ENCODE measurements at regions not wholly inside any gene's neighbourhood (a gene's known extent, or its start where the extent isn't known, plus 50 kb on each side); places are given as distances from the start of the nearest gene placed in this dataset.

DNA sequence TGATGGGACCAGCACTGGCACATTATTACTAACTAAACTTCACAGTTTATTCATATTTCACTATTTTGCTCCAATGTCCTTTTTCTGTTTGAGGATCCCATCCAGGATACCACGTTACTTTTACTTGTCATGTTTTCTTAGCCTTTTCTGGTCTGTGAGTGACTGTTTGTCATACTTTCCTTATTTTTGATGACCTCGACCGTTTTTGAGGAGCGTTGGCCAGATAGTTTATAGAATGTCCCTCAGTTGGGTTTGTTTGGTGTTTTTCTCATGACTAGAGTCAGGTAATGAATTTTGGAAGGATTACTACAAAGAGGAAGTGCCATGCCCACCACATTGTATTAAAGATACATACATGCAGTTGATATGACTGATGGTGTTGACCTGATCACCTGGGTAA, 199.4 kb upstream of the CCND2 start:
- TF ChIP-seq, protein P1, sequence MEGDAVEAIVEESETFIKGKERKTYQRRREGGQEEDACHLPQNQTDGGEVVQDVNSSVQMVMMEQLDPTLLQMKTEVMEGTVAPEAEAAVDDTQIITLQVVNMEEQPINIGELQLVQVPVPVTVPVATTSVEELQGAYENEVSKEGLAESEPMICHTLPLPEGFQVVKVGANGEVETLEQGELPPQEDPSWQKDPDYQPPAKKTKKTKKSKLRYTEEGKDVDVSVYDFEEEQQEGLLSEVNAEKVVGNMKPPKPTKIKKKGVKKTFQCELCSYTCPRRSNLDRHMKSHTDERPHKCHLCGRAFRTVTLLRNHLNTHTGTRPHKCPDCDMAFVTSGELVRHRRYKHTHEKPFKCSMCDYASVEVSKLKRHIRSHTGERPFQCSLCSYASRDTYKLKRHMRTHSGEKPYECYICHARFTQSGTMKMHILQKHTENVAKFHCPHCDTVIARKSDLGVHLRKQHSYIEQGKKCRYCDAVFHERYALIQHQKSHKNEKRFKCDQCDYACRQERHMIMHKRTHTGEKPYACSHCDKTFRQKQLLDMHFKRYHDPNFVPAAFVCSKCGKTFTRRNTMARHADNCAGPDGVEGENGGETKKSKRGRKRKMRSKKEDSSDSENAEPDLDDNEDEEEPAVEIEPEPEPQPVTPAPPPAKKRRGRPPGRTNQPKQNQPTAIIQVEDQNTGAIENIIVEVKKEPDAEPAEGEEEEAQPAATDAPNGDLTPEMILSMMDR (IDR thresholded peaks at IDR 0.05; ENCODE audit: low read depth, low read length, poor library complexity, severe bottlenecking) = no peak
- H3K36me3 ChIP-seq (ENCODE audit: control insufficient read depth, low read length) = no peaks in the 10 kb centered on the region
- no peaks in the 10 kb centered on the region for H3K79me2 ChIP-seq (ENCODE audit: control insufficient read depth, low read length)
- no peaks in the 10 kb centered on the region for H3K9me2 ChIP-seq (replicated peaks; ENCODE audit: control insufficient read depth, low read length)
- H3K27me3 ChIP-seq (ENCODE audit: control insufficient read depth, low read length) = peaks cover 3% of the 10 kb centered on the region; the same call in 1 of the 2 replicates
- no peak overlapping the region for H3K4me3 ChIP-seq (ENCODE audit: low read length)
- no peaks in the 10 kb centered on the region for H3K9me3 ChIP-seq (ENCODE audit: control insufficient read depth, insufficient read depth, low read length)
- no peak overlapping the region for H3K4me2 ChIP-seq (ENCODE audit: low read length)
- no peaks in the 10 kb centered on the region for H4K20me1 ChIP-seq (ENCODE audit: control insufficient read depth, insufficient read depth, low read depth, low read length)
- H3K27ac ChIP-seq (ENCODE audit: low read depth, low read length) = no peak overlapping the region
- H3F3A ChIP-seq (ENCODE audit: control insufficient read depth, insufficient read depth) = no peaks in the 10 kb centered on the region
- no peaks in the 10 kb centered on the region for H3K4me1 ChIP-seq (ENCODE audit: control insufficient read depth, low read length)

DNA sequence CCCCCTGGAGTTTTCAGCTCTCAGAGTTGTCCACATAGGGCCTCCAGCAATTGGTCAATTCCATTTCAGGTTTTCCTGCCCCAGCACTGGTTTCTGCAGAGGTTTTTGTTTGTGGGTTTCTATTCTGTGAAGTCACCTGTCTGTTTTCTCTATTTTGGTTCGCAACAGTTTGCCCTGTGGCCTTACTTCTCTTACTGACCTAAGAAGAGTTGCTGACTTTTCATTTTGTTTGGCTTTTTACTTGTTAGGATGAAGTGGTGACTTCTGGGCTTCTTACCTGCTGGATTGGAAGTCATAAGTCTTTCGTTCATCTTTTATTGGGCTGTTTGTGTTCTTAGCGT, 196.4 kb upstream of the PARP11 start:
- Histone ChIP-seq H3K9me3 (ENCODE audit: control insufficient read depth, insufficient read depth, low read length) (no peaks in the 10 kb centered on the region), H3K9me2 (replicated peaks; ENCODE audit: control insufficient read depth, low read length) (no peaks in the 10 kb centered on the region), H3K4me1 (ENCODE audit: control insufficient read depth, low read length) (no peaks in the 10 kb centered on the region), H3K27ac (ENCODE audit: low read depth, low read length) (no peak overlapping the region), H3K4me2 (ENCODE audit: low read length) (no peak overlapping the region), H3K36me3 (ENCODE audit: control insufficient read depth, low read length) (no peaks in the 10 kb centered on the region), H3K4me3 (ENCODE audit: low read length) (no peak overlapping the region), H4K20me1 (ENCODE audit: control insufficient read depth, insufficient read depth, low read depth, low read length) (0 out of 2 replicates have a peak, but pooled peaks cover 3% of the 10 kb centered on the region), H3K27me3 (ENCODE audit: control insufficient read depth, low read length) (peaks cover 8% of the 10 kb centered on the region; the same call in 1 of the 2 replicates), H3F3A (ENCODE audit: control insufficient read depth, insufficient read depth) (no peaks in the 10 kb centered on the region), H3K79me2 (ENCODE audit: control insufficient read depth, low read length) (no peaks in the 10 kb centered on the region)
- TF ChIP-seq EZH2phosphoT487 (IDR thresholded peaks at IDR 0.05; ENCODE audit: borderline replicate concordance, low read length) = no peak
- TF ChIP-seq, protein P1 (IDR thresholded peaks at IDR 0.05; ENCODE audit: low read depth, low read length, poor library complexity, severe bottlenecking) = no peak

DNA sequence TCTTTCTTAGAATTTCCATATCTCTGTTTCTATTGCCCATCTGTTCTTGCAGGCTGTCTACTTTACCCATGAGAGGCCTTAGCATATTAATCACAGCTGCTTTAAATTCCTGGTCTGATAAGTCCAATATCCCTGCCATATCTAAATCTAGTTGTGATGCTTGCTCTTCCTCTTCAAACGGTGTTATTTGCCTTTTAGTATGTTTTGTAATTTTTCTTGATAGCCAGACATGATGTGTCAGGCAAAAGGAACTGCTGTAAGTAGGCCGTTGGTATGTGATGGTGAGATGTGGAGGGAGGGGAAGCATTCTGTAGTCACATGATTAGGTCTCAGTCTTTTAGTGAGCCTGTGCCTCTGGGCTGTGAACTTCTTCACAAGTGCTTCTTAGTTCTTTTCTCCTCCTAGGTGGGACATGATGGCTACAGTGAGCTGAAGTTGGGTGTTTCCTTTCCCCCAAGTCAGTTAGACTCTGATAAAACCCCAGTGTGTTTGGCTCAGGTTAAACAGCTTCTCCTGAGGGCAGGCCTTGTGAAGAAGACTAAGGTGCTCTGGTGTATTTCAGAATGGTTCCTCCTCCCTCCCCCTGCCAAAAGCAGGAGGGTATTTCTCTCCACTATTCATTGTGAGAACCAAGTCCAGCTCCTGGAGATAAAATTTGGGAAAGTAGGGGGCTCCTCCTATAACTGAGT, 195.9 kb upstream of the PARP11 start:
- Histone ChIP-seq H3K4me1 (ENCODE audit: control insufficient read depth, low read length) (no peaks in the 10 kb centered on the region), H4K20me1 (ENCODE audit: control insufficient read depth, insufficient read depth, low read depth, low read length) (0 out of 2 replicates have a peak, but pooled peaks cover 3% of the 10 kb centered on the region), H3K4me2 (ENCODE audit: low read length) (no peak overlapping the region), H3F3A (ENCODE audit: control insufficient read depth, insufficient read depth) (no peaks in the 10 kb centered on the region), H3K79me2 (ENCODE audit: control insufficient read depth, low read length) (no peaks in the 10 kb centered on the region), H3K9me3 (ENCODE audit: control insufficient read depth, insufficient read depth, low read length) (no peaks in the 10 kb centered on the region), H3K27ac (ENCODE audit: low read depth, low read length) (no peak overlapping the region), H3K27me3 (ENCODE audit: control insufficient read depth, low read length) (peaks cover 8% of the 10 kb centered on the region; the same call in 1 of the 2 replicates), H3K36me3 (ENCODE audit: control insufficient read depth, low read length) (no peaks in the 10 kb centered on the region), H3K9me2 (replicated peaks; ENCODE audit: control insufficient read depth, low read length) (no peaks in the 10 kb centered on the region), H3K4me3 (ENCODE audit: low read length) (no peak overlapping the region)
- TF ChIP-seq, protein P1 (IDR thresholded peaks at IDR 0.05; ENCODE audit: low read depth, low read length, poor library complexity, severe bottlenecking) = no peak
- TF ChIP-seq EZH2phosphoT487 (IDR thresholded peaks at IDR 0.05; ENCODE audit: borderline replicate concordance, low read length) = no peak

Data from DOHH2 (cell line).